ENCODE measurements at regions not wholly inside any gene's neighbourhood (a gene's known extent, or its start where the extent isn't known, plus 50 kb on each side); places are given as distances from the start of the nearest gene placed in this dataset.

GRCh38 chr13:79770056-79770455 lies 289.1 kb downstream of the NDFIP2 start:
- no peak for TF ChIP-seq CTCF (IDR thresholded peaks at IDR 0.05)
- TF ChIP-seq POLR2A (IDR thresholded peaks at IDR 0.05), result no peak
